ENCODE measurements at regions not wholly inside any gene's neighbourhood (a gene's known extent, or its start where the extent isn't known, plus 50 kb on each side); places are given as distances from the start of the nearest gene placed in this dataset.

DNA sequence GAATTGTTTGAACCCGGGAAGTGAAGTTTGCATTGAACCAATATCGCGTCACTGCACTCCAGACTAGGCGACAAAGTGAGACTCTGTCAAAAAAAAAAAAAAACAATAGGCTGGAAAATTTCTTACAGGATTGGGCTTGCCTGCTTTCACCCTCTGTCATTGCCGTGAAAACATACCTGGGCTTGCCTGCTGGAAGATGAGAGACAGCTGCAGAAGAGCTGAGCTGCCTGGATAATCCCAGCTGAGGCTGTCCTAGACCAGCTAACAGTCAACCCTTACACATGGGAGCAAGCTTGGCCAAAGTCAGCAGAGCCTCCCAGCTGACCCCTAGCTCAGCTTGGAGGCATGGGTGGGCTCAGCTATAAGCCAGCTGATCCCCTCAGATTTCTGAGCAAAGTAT lies 306.2 kb downstream of the CCSER2 start:
- TF ChIP-seq, protein P1, sequence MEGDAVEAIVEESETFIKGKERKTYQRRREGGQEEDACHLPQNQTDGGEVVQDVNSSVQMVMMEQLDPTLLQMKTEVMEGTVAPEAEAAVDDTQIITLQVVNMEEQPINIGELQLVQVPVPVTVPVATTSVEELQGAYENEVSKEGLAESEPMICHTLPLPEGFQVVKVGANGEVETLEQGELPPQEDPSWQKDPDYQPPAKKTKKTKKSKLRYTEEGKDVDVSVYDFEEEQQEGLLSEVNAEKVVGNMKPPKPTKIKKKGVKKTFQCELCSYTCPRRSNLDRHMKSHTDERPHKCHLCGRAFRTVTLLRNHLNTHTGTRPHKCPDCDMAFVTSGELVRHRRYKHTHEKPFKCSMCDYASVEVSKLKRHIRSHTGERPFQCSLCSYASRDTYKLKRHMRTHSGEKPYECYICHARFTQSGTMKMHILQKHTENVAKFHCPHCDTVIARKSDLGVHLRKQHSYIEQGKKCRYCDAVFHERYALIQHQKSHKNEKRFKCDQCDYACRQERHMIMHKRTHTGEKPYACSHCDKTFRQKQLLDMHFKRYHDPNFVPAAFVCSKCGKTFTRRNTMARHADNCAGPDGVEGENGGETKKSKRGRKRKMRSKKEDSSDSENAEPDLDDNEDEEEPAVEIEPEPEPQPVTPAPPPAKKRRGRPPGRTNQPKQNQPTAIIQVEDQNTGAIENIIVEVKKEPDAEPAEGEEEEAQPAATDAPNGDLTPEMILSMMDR (IDR thresholded peaks at IDR 0.05): no peak

GRCh38 chr10:84654671-84655070 lies 326.3 kb downstream of the CCSER2 start:
- TF ChIP-seq, protein P1 (IDR thresholded peaks at IDR 0.05): no peak

DNA sequence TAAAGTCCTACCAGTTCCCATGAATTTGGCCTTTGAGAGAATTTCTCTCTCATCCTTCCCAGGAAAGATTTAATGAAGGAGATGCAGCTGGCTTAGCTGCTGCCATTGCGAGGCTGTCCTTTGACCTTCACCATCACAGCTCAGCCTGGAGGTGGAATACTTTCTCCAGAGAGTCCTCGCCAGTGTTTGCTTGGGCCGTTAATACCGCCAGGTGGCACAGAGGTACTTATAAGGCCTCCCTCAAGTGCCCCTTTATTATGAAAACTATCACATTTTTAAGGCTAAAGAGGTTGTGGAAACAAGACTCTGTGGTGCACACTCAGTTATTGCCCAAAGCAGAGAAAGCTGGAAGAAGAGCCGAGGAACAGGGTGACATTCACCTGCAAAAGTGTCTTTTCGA lies 330.6 kb downstream of the CCSER2 start:
- TF ChIP-seq, protein P1 (IDR thresholded peaks at IDR 0.05): no peak

GRCh38 chr10:84659497-84660439 lies 331.4 kb downstream of the CCSER2 start:
- TF ChIP-seq, protein P1 (IDR thresholded peaks at IDR 0.05): no peak

GRCh38 chr10:84660450-84661159 lies 332.2 kb downstream of the CCSER2 start:
- TF ChIP-seq, protein P1 (IDR thresholded peaks at IDR 0.05): no peak

DNA sequence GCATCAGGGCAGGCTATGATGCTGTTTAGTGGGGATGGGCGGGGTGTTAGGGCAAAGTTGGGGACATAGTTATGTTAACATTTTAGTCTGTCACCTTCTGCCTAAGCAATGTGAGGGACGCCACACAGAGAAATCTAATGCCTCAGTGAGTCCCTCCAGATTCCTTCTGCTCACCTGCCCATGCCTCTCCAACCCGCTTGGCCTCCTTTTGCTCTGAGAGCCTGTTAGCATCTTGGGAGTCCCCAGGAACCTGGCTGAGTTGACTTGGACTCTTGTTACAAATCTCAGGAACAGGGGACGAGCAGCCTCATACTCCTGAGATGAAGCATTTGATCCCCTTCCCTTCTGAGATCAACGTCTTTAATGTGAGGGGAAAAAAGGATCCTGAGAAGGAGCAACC lies 336.8 kb downstream of the CCSER2 start:
- TF ChIP-seq, protein P1 (IDR thresholded peaks at IDR 0.05): no peak

DNA sequence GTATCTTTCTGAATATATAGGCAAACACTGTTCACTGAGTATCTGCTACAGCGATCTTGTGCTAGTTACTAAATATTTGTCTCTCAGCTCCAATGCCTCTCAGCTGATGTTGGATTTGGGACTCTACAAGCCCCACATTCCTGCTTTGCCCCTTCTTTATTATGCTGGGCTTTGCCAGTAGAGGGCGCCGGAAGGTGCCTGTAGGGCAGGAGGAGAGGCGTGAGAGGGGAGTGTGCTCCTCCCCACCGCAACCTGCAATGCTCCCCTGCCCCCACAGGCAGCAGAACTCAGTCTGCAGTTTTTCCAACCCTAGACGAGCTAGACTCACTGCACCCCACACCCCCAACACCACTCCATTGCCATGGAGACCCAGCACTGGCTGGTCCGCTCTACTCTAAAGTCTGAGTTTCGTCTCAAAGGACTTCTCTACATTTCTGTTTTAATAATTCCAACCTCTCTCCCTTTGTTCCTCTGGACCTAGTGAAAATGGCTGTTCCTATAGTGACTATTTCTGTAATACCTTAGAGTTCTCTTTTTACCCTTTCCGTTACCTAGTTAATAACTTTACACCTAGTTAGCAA lies 337.6 kb downstream of the CCSER2 start:
- TF ChIP-seq, protein P1 (IDR thresholded peaks at IDR 0.05): peak; percentile 59

Data from LNCAP (cell line).